Body of pancreas (tissue), 4 donors: ENCODE measurements at regions not wholly inside any gene's neighbourhood (a gene's known extent, or its start where the extent isn't known, plus 50 kb on each side); places are given as distances from the start of the nearest gene placed in this dataset.

Source experiments
- CTCF ChIP-seq, 7 experiments: fragments of 450-650 bp in 4 of 7; fragments of 200-600 bp in 3 of 7; sonication (generic) in 3 of 7; IDR thresholded peaks; one replicate each; pipeline ENCODE4 v1.5.1; 2016 to 2019; ENCODE audit warnings: antibody characterized with exemption in 7 of 7
- POLR2A ChIP-seq, 3 donors: fragments of 450-650 bp; IDR thresholded peaks; one replicate each; pipeline ENCODE4 v1.6.1; 2016; ENCODE audit warnings: antibody characterized with exemption in 3 of 3, mild to moderate bottlenecking in 2 of 3

GRCh38 chr11:10627291-10627690 is 58.8 kb upstream of the LYVE1 start:
- TF ChIP-seq CTCF (IDR thresholded peaks at IDR 0.05) (no peak), POLR2A (IDR thresholded peaks at IDR 0.05) (no peak)
